Right cardiac atrium (tissue), 5 donors: ENCODE measurements at regions not wholly inside any gene's neighbourhood (a gene's known extent, or its start where the extent isn't known, plus 50 kb on each side); places are given as distances from the start of the nearest gene placed in this dataset.

Source experiments
- ATAC-seq, 2 donors: fragments of 200-7000 bp; cut with Tn5 transposase; one replicate each; pipeline versions ENCODE4 v1.8.0 to v1.9.1; 2020; ENCODE audit warnings: moderate library complexity in 2 of 2, mild to moderate bottlenecking in 1 of 2
- DNase-seq, 3 donors: peaks; one replicate each; pipeline ENCODE4 v3.0.0-alpha.2; 2020
- H3K27ac ChIP-seq: one replicate; pipeline ENCODE4 v1.5.1; 2013; ENCODE audit warnings: mild to moderate bottlenecking, low read length, control low read depth, moderate library complexity
- H3K27me3 ChIP-seq: one replicate; pipeline ENCODE4 v1.6.1; 2013; ENCODE audit not compliant: control insufficient read depth, insufficient read depth
- H3K4me1 ChIP-seq: one replicate; pipeline ENCODE4 v1.6.1; 2013; ENCODE audit warnings: low read length; ENCODE audit not compliant: control insufficient read depth, insufficient read depth
- H3K4me3 ChIP-seq: one replicate; pipeline ENCODE4 v1.5.1; 2013; ENCODE audit warnings: low read length, control low read depth
- H3K9me3 ChIP-seq: one replicate; pipeline ENCODE4 v1.6.1; 2013; ENCODE audit warnings: low read length; ENCODE audit not compliant: control insufficient read depth
- WGBS: extraction: QIAGEN DNeasy Blood & Tissue Kit; methylation state at CpG from one replicate; pipeline ENCODE4 v1.1.7; 2013; 5-methylcytosine and 5-hydroxymethylcytosine counted together
- intact Hi-C, 4 donors: fragments of 100-400 bp; cut with DNase I; formaldehyde crosslinking; loops; one replicate each; pipeline versions ENCODE4 v1.11.0 to v1.14.0; 2022 to 2023
- donor health status: healthy with polysubstance abuse.
- donor health status: DM: no; HTN: yes; CAD: no.
- donor health status: DM: no; HTN: no; CAD: no.
- donor health status: DM: no; HTN: yes; CAD: no; lungs with severe emphysema.
- donor health status: DM: yes; HTN: yes; CAD: no.

DNA sequence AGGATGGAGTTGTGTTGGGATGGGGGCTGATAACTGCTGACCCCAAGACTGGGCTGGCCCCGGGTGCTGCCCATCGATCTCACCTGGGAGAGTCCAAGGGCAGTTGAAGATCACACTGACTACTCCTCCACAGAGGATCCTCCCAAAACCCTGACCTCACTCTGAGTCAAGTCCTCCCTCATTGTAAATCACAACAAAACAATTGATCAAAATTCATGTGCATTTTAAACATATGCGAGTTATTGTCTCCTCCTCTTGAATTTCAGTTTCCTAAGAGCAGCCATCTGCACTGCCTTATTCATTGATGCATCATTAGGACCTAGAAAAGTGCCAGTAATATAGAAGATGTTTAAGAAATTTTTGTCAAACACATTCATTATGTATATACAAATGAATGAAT is 273.6 kb downstream of the C1orf94 start:
- intact Hi-C loops = loop anchor here in 1 of 4 donors (10.0 kb wide), 1 partner anchor 294 kb away; no protein-coding TSS in a partner anchor
- Histone ChIP-seq H3K4me3 (no peak overlapping the region), H3K9me3 (no peaks in the 10 kb centered on the region), H3K27me3 (no peaks in the 10 kb centered on the region), H3K27ac (no peak overlapping the region), H3K4me1 (no peaks in the 10 kb centered on the region)
- ATAC-seq (no peak), DNase-seq (no peak)
- WGBS = 82% methylated on average over 3 of the region's 3 CpGs

DNA sequence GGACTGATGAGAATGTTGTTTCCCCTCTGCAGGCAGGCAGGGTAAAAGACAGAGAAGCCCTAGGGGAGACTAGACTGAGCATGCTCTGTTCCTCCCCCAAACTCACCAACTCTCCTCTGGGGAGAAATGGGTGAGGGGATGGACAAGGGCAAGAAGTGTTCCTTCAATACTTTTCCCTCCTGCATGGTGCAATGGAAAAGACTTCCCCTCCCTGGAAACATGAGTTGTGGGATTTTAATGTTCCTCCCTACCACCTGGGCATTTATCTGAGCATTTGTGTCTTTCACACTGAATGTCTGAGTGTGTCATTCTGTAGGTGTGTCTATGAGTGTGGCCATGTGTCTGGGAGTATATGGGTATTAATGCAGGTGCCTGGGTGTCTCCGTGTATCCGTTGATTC is 275.7 kb downstream of the C1orf94 start:
- no peak overlapping the region for H3K4me3 ChIP-seq
- no peaks in the 10 kb centered on the region for H3K9me3 ChIP-seq
- intact Hi-C loops = loop anchor here in 1 of 4 donors (10.0 kb wide), 1 partner anchor 292 kb away; no protein-coding TSS in a partner anchor
- no peak overlapping the region for H3K27ac ChIP-seq
- ATAC-seq (no peak), DNase-seq (no peak)
- WGBS = 90% methylated on average over 2 of the region's 2 CpGs
- no peaks in the 10 kb centered on the region for H3K27me3 ChIP-seq
- H3K4me1 ChIP-seq = no peaks in the 10 kb centered on the region

DNA sequence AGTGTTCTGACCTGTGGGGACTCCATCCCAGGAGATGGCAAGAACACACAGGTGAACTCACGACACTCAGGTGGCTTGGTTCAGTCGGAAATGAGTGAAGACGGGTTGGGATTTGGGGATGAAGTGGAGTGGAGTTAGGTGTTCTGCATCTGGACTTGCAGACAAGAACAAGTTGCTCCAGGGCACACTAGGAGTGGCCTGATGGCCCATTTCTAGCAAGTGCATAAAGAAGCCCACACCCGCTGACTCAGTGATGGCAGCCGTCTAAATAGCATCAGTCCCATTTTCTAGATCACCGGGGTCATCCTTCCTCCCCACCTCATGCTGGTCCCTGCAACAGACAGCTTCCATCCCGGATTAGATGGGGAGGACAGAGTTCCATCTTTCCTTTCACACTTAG is 278.4 kb downstream of the C1orf94 start:
- intact Hi-C loops = loop anchor here in 1 of 4 donors (10.0 kb wide), 1 partner anchor 290 kb away; no protein-coding TSS in a partner anchor
- Histone ChIP-seq H3K4me3 (no peak overlapping the region), H3K27me3 (no peaks in the 10 kb centered on the region), H3K4me1 (no peaks in the 10 kb centered on the region), H3K9me3 (no peaks in the 10 kb centered on the region), H3K27ac (no peak overlapping the region)
- WGBS = 81% methylated on average over 7 of the region's 7 CpGs
- no peak for ATAC-seq
- DNase-seq = no peak

GRCh38 chr1:34460193-34460592 is 283.5 kb downstream of the C1orf94 start:
- no peak overlapping the region for H3K4me3 ChIP-seq
- WGBS = 52% methylated on average over 6 of the region's 6 CpGs
- intact Hi-C loops = no loop called here
- no peak overlapping the region for H3K27ac ChIP-seq
- peak in 2 of 3 donors; percentile 16 to 63 for DNase-seq
- H3K27me3 ChIP-seq = no peaks in the 10 kb centered on the region
- no peaks in the 10 kb centered on the region for H3K9me3 ChIP-seq
- H3K4me1 ChIP-seq = no peaks in the 10 kb centered on the region
- ATAC-seq = no peak

GRCh38 chr1:34470401-34470800 is 284.4 kb upstream of the GJB5 start:
- 64% methylated on average over 6 of the region's 6 CpGs for WGBS
- Histone ChIP-seq H3K9me3 (no peaks in the 10 kb centered on the region), H3K27ac (no peak overlapping the region), H3K4me3 (no peak overlapping the region), H3K27me3 (no peaks in the 10 kb centered on the region), H3K4me1 (no peaks in the 10 kb centered on the region)
- intact Hi-C loops = no loop called here
- ATAC-seq = no peak
- DNase-seq = no peak

DNA sequence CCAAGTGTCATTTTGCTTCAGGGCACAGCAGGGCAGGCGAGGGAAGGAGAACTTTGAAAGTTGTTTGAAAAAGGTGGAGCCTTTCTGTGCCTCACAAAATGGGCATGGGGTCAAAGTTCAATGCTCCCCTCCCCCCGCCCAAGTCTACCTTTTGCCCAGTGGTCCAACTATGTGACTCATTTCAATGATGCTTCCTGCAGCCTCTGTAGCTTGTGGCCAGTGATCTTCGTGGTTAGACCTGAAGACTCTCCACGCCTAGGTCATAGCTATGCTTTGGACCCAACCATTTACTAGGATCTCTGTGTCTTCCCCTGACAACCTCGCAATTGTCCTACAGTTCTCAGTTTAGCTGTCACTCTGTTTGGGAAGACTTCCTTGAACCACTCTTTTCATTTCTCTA is 280.3 kb upstream of the GJB5 start:
- Histone ChIP-seq H3K9me3 (no peaks in the 10 kb centered on the region), H3K27me3 (no peaks in the 10 kb centered on the region), H3K4me1 (no peaks in the 10 kb centered on the region), H3K27ac (no peak overlapping the region), H3K4me3 (no peak overlapping the region)
- no peak for DNase-seq
- 71% methylated on average over 5 of the region's 5 CpGs for WGBS
- intact Hi-C loops = no loop called here
- ATAC-seq = no peak

DNA sequence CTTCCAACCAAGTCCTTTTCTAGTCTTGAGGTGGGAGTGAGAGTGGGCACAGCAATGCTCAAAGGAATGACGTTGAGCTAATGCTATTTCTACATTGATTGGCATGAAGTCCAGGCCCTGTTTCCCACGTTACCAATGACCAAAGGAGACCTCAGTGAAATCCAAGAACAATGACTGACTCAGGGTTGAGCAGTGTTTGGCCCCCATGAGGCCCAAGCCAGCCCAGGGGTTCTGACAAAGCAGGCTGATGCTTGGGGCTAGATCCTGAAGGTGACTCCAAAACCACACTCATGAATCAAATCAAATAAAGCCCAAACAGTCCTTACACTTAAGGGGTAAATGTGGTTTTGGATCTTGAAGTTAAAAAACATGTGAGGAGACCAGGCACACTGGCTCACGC is 278.5 kb upstream of the GJB5 start:
- ATAC-seq = no peak
- H3K27me3 ChIP-seq = no peaks in the 10 kb centered on the region
- DNase-seq = no peak
- H3K9me3 ChIP-seq = no peaks in the 10 kb centered on the region
- intact Hi-C loops = no loop called here
- whole genome bisulfite sequencing = 59% methylated on average over 3 of the region's 3 CpGs
- no peak overlapping the region for H3K27ac ChIP-seq
- no peak overlapping the region for H3K4me3 ChIP-seq
- no peaks in the 10 kb centered on the region for H3K4me1 ChIP-seq

- no peak for ATAC-seq
- Histone ChIP-seq H3K9me3 (no peaks in the 10 kb centered on the region), H3K4me3 (no peak overlapping the region), H3K4me1 (no peaks in the 10 kb centered on the region), H3K27ac (no peak overlapping the region), H3K27me3 (no peaks in the 10 kb centered on the region)
- WGBS = 80% methylated on average over 2 of the region's 2 CpGs
- intact Hi-C loops = no loop called here
- DNase-seq = no peak
These were observed 277.2 kb upstream of the GJB5 start for GRCh38 chr1:34477632-34478141.

DNA sequence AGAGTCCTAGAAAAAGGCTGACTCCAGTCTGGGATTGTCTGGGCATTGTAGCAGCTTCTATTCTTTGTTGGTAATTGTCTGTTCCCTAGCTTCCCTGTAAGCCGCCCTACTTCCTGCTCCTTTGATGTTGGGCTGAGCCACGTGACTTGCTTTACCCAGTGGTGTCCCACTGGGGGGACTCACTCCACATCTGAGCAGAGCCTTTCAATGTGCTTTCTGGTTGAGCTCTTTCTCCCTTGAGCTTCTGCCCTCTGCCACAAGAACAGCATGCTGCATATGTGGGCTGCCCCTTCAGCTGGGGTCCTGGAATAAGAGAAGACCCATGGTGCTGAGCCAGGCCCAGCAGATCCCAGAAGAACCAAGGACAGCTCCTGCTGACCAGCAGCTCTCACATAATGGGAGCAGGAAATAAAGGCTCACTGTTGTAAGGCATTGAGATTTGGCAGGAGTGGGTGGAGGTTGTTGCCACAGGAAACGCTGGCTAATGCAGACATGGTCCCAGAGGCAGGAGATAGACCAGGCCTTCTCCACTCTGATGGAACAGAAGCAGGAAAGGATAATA is 276.3 kb upstream of the GJB5 start:
- 32% methylated on average over 3 of the region's 3 CpGs for WGBS
- Histone ChIP-seq H3K27me3 (no peaks in the 10 kb centered on the region), H3K4me3 (no peak overlapping the region), H3K9me3 (no peaks in the 10 kb centered on the region), H3K4me1 (no peaks in the 10 kb centered on the region), H3K27ac (no peak overlapping the region)
- intact Hi-C loops = no loop called here
- DNase-seq = no peak
- no peak for ATAC-seq

- ATAC-seq (no peak), DNase-seq (no peak)
- H3K4me3 ChIP-seq = no peak overlapping the region
- no peaks in the 10 kb centered on the region for H3K4me1 ChIP-seq
- H3K27ac ChIP-seq = no peak overlapping the region
- no peaks in the 10 kb centered on the region for H3K27me3 ChIP-seq
- no peaks in the 10 kb centered on the region for H3K9me3 ChIP-seq
- WGBS = 16% methylated on average over 5 of the region's 5 CpGs
- intact Hi-C loops = no loop called here
These were observed 275.1 kb upstream of the GJB5 start for GRCh38 chr1:34479731-34480130.

DNA sequence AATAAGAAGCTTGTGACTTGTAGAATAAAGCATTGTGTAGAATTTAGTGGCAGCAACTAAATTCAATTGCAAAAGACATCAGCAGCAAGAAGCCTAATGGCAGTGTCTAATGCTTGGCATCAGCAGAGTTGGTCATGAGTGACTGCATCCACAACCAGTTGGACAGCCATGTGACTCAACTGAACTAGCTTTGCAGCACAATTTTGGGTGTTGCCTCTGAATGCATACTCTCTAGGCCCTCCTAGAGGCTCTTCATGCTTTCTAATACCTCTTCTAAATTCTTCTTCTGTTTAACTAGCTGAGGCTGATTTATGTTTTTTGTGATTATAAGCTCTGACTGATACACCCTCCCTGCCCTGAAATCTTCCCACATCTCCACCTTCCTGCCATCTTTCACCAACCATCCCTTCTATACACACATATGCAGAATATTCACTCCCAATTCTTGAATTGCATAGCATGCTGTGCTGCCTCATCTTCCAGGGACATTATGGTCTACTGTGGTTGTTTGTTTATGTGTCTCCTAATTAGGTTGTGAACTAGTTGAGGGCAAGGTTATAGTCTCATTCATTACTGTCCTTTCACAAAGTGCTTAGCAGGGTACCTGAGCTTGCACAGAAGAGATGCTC is 266.7 kb upstream of the GJB5 start:
- H3K4me3 ChIP-seq = no peak overlapping the region
- no peak overlapping the region for H3K27ac ChIP-seq
- H3K27me3 ChIP-seq = no peaks in the 10 kb centered on the region
- no peaks in the 10 kb centered on the region for H3K4me1 ChIP-seq
- no peak for ATAC-seq
- no peaks in the 10 kb centered on the region for H3K9me3 ChIP-seq
- intact Hi-C loops = no loop called here
- DNase-seq = no peak
